ENCODE measurements at regions not wholly inside any gene's neighbourhood (a gene's known extent, or its start where the extent isn't known, plus 50 kb on each side); places are given as distances from the start of the nearest gene placed in this dataset.

DNA sequence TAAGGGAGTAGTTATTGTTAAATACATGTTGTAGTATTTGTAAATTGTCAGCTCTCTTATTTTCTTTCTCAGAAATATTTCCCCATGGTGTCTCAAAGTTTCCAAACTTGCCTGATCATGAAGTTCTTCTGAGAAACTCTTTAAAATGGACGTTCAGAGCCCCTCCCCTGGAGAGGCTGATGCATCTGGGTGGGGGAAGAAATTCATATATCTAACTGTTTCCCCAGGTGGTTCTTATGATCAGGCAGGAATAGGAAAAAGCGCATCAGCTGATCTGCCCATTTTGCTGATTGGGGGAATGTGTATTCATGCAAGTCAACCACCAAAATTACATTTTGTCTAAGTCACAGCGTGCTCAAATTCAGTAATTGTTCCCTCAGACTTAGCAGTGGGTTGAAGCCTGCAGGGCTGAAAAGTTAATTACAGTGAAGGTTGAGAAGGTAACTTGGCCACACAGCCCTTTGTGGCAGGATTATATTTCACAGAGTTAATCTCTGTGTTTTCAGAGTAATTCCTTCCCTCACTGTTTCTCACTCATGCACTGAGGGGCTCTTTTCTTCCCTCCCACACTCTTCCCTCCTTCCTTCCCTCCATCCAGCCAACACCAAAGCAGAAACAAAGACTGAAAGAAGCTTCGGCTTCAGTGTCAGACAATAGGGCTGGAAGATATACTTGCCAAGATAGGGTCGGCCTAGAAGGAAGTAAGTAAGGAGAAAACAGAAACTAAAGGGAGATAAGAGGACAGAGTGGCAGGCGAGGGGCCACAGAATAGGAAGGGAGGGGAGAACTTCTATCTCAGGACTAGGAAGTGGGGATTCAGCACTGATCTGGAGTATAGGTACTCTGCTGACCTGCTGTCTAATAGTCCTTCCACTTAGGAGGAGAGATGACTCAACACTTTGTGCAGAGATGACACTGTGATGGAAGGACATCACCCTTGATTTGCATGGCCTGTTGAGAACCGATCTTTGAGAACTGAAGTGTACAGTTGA is 50.5 kb upstream of the STARD3NL start:
- no peak overlapping the region for H2BK20ac ChIP-seq (ENCODE audit: low read depth, low read length)
- ChIA-PET POLR2A (ENCODE audit: unreplicated experiment) (no interaction called here), CTCF (interaction anchor here (0.6 kb wide), 1 partner anchor 13 kb away, joined by 3 read pairs; no protein-coding TSS in a partner anchor)
- no peak overlapping the region for H4K5ac ChIP-seq (ENCODE audit: low read depth, low read length)
- no peak overlapping the region for H3K23ac ChIP-seq (ENCODE audit: low read depth, low read length)
- no peak overlapping the region for H4K91ac ChIP-seq (ENCODE audit: insufficient read depth, low read depth, low read length)
- ATAC-seq (ENCODE audit: low read depth) (no peak), DNase-seq (no peak)
- no peak overlapping the region for H2AK5ac ChIP-seq (ENCODE audit: low read depth, low read length)
- no peak overlapping the region for H3K4me2 ChIP-seq (ENCODE audit: low read depth, low read length)
- dilution Hi-C loops (cut with HindIII; ENCODE audit: low sequenced_read_pairs, unreplicated experiment) (no loop called here), intact Hi-C loops (cut with micrococcal nuclease) (loop anchor here (5.0 kb wide), 1 partner anchor 45 kb away; no protein-coding TSS in a partner anchor), in situ Hi-C loops (cut with MboI; ENCODE audit: low sequenced_read_pairs) (no loop called here)
- H2BK15ac ChIP-seq (ENCODE audit: low read depth, low read length): no peak overlapping the region
- no peak overlapping the region for H2BK120ac ChIP-seq (ENCODE audit: low read depth, low read length)
- no peaks in the 10 kb centered on the region for H3K36me3 ChIP-seq (ENCODE audit: control insufficient read depth, insufficient read depth, low read length)
- TF ChIP-seq POLR2A (IDR thresholded peaks at IDR 0.05; ENCODE audit: low read depth, low read length): no peak
- TF ChIP-seq SMC3 (IDR thresholded peaks at IDR 0.05; ENCODE audit: low read depth, low read length): no peak
- TF ChIP-seq RCOR1 (IDR thresholded peaks at IDR 0.05; ENCODE audit: insufficient replicate concordance, low read length): no peak
- no peak for TF ChIP-seq FOS (IDR thresholded peaks at IDR 0.05; ENCODE audit: low read depth, low read length)
- no peak for TF ChIP-seq MXI1 (IDR thresholded peaks at IDR 0.05; ENCODE audit: borderline replicate concordance, low read depth, low read length)
- no peak for TF ChIP-seq MAFK (IDR thresholded peaks at IDR 0.05; ENCODE audit: low read depth, low read length)
- no peak for TF ChIP-seq CEBPB (IDR thresholded peaks at IDR 0.05; ENCODE audit: low read depth, low read length)
- no peak for TF ChIP-seq BHLHE40 (IDR thresholded peaks at IDR 0.05; ENCODE audit: low read depth, low read length)
- no peak for TF ChIP-seq NFE2L2 (IDR thresholded peaks at IDR 0.05; ENCODE audit: low read depth, low read length)
- TF ChIP-seq, protein P1, sequence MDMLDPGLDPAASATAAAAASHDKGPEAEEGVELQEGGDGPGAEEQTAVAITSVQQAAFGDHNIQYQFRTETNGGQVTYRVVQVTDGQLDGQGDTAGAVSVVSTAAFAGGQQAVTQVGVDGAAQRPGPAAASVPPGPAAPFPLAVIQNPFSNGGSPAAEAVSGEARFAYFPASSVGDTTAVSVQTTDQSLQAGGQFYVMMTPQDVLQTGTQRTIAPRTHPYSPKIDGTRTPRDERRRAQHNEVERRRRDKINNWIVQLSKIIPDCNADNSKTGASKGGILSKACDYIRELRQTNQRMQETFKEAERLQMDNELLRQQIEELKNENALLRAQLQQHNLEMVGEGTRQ (IDR thresholded peaks at IDR 0.05; ENCODE audit: low read depth, low read length): no peak
- TF ChIP-seq CHD1 (IDR thresholded peaks at IDR 0.05; ENCODE audit: low read depth, low read length): no peak
- TF ChIP-seq RAD21 (IDR thresholded peaks at IDR 0.05; ENCODE audit: low read length): no peak
- H3K18ac ChIP-seq (ENCODE audit: low read depth, low read length): no peak overlapping the region
- no peak overlapping the region for H2BK5ac ChIP-seq (ENCODE audit: low read depth, low read length, poor library complexity, severe bottlenecking)
- WGBS, 2 experiments (ENCODE audit: extremely low coverage in 2 of 2, insufficient read length in 1 of 2): 17% methylated on average over 1 of the region's 7 CpGs; no CpG with 5 or more reads in 1 of the 2 experiments
- H3K56ac ChIP-seq (ENCODE audit: extremely low read depth, insufficient read depth, low read length): no peak overlapping the region
- no peak overlapping the region for H4K8ac ChIP-seq (ENCODE audit: low read depth in 2 of 2, low read length in 2 of 2)
- H3K4me3 ChIP-seq (ENCODE audit: insufficient read depth, low read depth, low read length): no peak overlapping the region
- no peaks in the 10 kb centered on the region for H3K27me3 ChIP-seq (ENCODE audit: control insufficient read depth, insufficient read depth, low read length)
- H3K9ac ChIP-seq (ENCODE audit: low read depth, low read length): no peak overlapping the region
- H3K4me1 ChIP-seq (ENCODE audit: control insufficient read depth, insufficient read depth, low read length): no peaks in the 10 kb centered on the region
- no peaks in the 10 kb centered on the region for H3K79me1 ChIP-seq (ENCODE audit: low read depth in 1 of 2, low read length in 2 of 2)
- BruUV-seq (replicated peaks): no TSS peak
- H4K20me1 ChIP-seq (ENCODE audit: insufficient read depth, low read length): no peaks in the 10 kb centered on the region
- H3K27ac ChIP-seq (ENCODE audit: insufficient read depth, low read length): no peak overlapping the region
- no peaks in the 10 kb centered on the region for H3K9me3 ChIP-seq (ENCODE audit: control insufficient read depth, insufficient read depth, low read length)
- H3K9me1 ChIP-seq (ENCODE audit: insufficient read depth, low read length): no peaks in the 10 kb centered on the region
- no peak overlapping the region for H2AK9ac ChIP-seq (replicated peaks; ENCODE audit: low read depth, low read length, poor library complexity)
- no peak overlapping the region for H3K4ac ChIP-seq (ENCODE audit: low read depth, low read length)
- H2AFZ ChIP-seq (replicated peaks; ENCODE audit: low read length, poor library complexity): no peak overlapping the region
- no peak overlapping the region for H3K14ac ChIP-seq (replicated peaks; ENCODE audit: low read depth, low read length)

Measured in IMR-90 (cell line).